ENCODE measurements at regions not wholly inside any gene's neighbourhood (a gene's known extent, or its start where the extent isn't known, plus 50 kb on each side); places are given as distances from the start of the nearest gene placed in this dataset.
"Not testable (repeated sequence)": the region's sequence is repeated elsewhere in the genome, so short reads cannot be mapped to it uniquely, and the experiment has no call there.

GRCh38 chr6:99668036-99668705, 61.5 kb downstream of the PRDM13 start:
- ATAC-seq: no peak
- DNase-seq (ENCODE audit: missing footprints): no peak
- intact Hi-C loops (cut with DNase I): no loop called here

DNA sequence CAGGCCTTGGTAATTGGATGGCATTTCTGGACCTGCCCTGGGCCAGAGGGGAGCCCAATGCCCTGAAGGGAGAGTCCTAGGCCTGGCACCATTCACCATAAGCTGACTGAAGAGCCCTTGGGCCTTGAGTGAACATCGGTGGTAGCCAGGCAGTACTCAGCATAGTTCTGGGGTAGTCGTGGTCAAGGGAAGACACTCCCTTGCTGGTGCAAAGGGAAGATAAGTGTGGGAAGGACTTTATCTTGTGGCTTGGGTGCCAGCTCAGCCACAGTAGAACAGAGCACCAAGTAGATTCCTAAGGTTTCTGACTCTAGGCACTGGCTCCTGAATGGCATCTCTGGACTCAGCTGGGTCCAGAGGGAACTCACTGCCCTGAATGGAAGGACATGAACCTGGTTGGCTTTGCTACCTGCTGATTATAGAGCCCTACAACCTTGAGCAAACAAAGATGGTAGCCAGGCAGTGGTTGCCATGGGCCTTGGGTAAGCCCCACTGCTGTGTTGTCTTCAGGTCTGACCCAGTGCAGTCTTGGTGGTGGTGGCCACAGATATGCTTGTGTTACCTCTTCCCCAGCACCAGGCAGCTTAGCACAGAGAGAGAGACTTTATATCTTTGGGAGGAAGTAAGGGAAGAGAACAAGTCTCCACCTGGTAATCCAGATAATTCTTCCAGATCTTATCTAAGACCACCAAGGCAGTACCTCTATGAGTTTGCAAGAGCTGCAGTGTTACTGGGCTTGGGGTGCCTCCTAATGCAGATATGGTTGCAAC, 83.5 kb downstream of the PRDM13 start:
- intact Hi-C loops (cut with DNase I): no loop called here
- no peak for ATAC-seq
- DNase-seq (ENCODE audit: missing footprints): no peak

- DNase-seq (ENCODE audit: missing footprints); ATAC-seq; intact Hi-C loops (cut with DNase I): not testable (repeated sequence)
Measured at GRCh38 chr6:99702287-99702686, 95.7 kb downstream of the PRDM13 start.

GRCh38 chr6:99709062-99709461, 102.4 kb downstream of the PRDM13 start:
- ATAC-seq: no peak
- intact Hi-C loops (cut with DNase I): no loop called here
- no peak for DNase-seq (ENCODE audit: missing footprints)

DNA sequence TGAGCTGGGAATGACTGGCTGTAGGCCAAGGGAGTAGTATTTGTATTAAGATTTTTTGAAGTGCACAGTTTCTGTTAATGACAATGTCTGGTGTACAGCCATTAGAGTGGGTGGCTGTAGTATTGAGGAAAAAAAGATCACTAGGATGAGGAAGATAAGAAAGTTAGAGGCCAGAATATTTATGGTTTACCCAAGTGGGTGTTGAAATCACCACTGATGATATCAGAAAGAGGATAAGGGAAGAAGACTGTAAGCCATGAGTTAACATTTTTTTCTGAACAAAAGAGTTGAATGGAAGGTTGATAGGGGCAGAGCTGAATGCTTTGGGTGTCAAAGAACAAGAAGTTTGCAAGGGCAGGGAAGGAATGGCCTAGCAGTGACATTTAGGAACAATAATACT, 104.7 kb downstream of the PRDM13 start:
- ATAC-seq: no peak
- intact Hi-C loops (cut with DNase I): no loop called here
- DNase-seq (ENCODE audit: missing footprints): no peak

GRCh38 chr6:99711925-99712324, 105.3 kb downstream of the PRDM13 start:
- intact Hi-C loops (cut with DNase I): no loop called here
- ATAC-seq (no peak), DNase-seq (ENCODE audit: missing footprints) (no peak)

- intact Hi-C loops (cut with DNase I): no loop called here
- ATAC-seq (no peak), DNase-seq (ENCODE audit: missing footprints) (no peak)
Measured at GRCh38 chr6:99712519-99712918, 105.9 kb downstream of the PRDM13 start.

GRCh38 chr6:99722043-99722442, 115.4 kb downstream of the PRDM13 start:
- intact Hi-C loops (cut with DNase I); ATAC-seq: not testable (repeated sequence)

DNA sequence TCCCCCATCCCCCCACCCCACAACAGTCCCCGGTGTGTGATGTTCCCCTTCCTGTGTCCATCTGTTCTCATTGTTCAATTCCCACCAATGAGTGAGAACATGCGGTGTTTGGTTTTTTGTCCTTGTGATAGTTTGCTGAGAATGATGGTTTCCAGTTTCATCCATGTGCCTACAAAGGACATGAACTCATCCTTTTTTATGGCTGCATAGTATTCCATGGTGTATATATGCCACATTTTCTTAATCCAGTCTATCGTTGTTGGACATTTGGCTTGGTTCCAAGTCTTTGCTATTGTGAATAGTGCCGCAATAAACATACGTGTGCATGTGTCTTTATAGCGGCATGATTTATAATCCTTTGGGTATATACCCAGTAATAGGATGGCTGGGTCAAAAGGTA, 123.6 kb downstream of the PRDM13 start:
- DNase-seq (ENCODE audit: missing footprints); ATAC-seq; intact Hi-C loops (cut with DNase I): not testable (repeated sequence)

More at GRCh38 chr6:99722043-99722442, 115.4 kb downstream of the PRDM13 start:
- not testable (repeated sequence) for DNase-seq (ENCODE audit: missing footprints)

GRCh38 chr6:99736302-99736701, 129.7 kb downstream of the PRDM13 start:
- ATAC-seq (no peak), DNase-seq (ENCODE audit: missing footprints) (no peak)
- intact Hi-C loops (cut with DNase I): no loop called here

DNA sequence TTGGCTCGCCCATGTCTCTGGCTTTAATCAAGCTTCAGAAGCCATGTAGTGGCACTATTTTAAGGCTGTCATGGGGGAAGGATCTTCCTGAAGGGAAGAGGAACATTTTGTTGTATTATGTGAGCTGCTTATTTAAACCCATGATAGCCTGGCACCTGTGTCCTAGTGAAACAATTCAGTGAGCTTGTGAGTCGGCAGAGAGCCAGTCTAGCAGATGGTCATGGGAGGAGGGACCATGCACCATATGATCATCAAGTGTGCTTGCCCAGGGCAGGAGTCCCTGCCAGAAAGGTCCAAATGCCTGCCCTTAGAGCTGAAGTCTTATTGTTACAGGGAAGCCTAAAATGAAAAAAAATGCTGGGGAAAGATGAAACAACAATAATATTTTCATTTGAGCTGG, 132.9 kb downstream of the PRDM13 start:
- intact Hi-C loops (cut with DNase I): no loop called here
- peak; percentile 79 for ATAC-seq
- no peak for DNase-seq (ENCODE audit: missing footprints)

DNA sequence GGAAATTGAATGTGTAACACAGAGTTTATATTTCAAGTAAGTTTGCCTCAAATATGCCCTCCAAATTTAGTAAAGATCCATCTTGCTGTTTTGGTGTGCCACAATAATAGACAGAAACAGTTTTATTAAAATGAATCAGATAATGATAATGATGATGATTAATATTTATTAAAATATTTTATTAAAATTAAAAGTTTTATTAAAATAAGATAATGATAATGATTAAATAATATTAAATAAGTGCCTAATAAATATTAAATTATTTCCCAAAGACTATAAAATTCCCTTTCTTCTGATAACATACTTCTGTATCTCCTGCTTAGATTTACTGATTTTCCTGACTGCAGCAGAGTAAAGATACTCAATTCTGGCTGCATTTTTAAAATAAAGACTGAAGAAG, 134.5 kb downstream of the PRDM13 start:
- ATAC-seq: no peak
- no peak for DNase-seq (ENCODE audit: missing footprints)
- intact Hi-C loops (cut with DNase I): no loop called here

GRCh38 chr6:99743647-99744046, 137.0 kb downstream of the PRDM13 start:
- DNase-seq (ENCODE audit: missing footprints) (no peak), ATAC-seq (no peak)
- intact Hi-C loops (cut with DNase I): no loop called here

- no peak for ATAC-seq
- DNase-seq (ENCODE audit: missing footprints): no peak
- intact Hi-C loops (cut with DNase I): loop anchor here (1.0 to 2.0 kb wide), 2 partner anchors 157 to 278 kb away; no protein-coding TSS in a partner anchor
Measured at GRCh38 chr6:99745651-99746050, 139.0 kb downstream of the PRDM13 start.

DNA sequence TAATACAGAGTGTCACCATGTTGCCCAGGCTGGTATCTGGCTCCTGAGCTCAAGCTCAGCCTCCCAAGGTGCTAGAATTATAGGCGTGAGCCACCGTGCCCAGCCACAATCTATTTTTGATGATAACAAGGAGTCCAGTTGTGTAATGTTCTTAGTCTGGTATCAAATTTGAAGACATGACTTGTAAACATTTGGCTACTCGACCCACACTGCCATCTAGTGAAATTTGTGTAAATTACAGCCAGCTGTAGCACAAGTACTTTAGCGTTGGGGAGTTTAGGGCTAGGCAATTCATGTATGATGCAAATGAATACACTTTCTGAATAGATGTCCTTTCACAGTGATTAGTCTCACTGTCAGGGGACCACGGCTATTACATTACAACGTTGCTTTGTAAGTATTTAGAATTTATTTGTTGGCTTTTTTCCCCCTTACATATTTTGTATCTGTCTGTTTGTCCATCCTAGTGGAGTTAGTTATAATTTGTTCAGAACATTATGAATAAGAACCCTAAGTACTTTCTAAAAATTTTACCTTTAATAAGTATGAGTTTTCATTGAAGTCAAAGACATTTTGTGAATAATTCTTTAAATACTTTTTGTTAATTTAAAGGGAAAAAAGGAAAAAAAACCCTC, 139.7 kb downstream of the PRDM13 start:
- intact Hi-C loops (cut with DNase I): loop anchor here (1.0 to 2.0 kb wide), 2 partner anchors 158 to 279 kb away; no protein-coding TSS in a partner anchor
- peak; percentile 56 for ATAC-seq
- no peak for DNase-seq (ENCODE audit: missing footprints)

DNA sequence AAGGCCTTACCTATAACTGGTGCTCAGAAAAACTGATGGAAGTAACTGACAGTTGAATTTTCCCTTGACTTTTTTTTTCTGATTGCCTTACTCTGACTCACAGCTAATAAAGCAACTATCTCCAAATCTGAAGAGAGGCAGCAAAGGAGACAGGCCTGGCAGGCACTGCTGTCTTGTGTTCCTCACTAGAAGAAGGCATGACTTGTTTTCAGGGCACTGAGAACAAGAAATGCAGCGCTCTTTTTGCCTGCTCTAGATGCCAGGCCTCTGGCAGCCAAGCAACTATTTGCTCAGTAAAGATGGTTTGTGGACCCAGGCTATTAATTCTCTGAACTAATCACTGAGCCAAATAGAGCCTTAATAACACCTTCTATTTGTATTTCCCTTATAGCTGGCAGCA, 155.1 kb downstream of the PRDM13 start:
- DNase-seq (ENCODE audit: missing footprints) (no peak), ATAC-seq (no peak)
- intact Hi-C loops (cut with DNase I): no loop called here

- DNase-seq (ENCODE audit: missing footprints): no peak
- intact Hi-C loops (cut with DNase I): no loop called here
- no peak for ATAC-seq
Measured at GRCh38 chr6:99768166-99768565, 161.5 kb downstream of the PRDM13 start.

DNA sequence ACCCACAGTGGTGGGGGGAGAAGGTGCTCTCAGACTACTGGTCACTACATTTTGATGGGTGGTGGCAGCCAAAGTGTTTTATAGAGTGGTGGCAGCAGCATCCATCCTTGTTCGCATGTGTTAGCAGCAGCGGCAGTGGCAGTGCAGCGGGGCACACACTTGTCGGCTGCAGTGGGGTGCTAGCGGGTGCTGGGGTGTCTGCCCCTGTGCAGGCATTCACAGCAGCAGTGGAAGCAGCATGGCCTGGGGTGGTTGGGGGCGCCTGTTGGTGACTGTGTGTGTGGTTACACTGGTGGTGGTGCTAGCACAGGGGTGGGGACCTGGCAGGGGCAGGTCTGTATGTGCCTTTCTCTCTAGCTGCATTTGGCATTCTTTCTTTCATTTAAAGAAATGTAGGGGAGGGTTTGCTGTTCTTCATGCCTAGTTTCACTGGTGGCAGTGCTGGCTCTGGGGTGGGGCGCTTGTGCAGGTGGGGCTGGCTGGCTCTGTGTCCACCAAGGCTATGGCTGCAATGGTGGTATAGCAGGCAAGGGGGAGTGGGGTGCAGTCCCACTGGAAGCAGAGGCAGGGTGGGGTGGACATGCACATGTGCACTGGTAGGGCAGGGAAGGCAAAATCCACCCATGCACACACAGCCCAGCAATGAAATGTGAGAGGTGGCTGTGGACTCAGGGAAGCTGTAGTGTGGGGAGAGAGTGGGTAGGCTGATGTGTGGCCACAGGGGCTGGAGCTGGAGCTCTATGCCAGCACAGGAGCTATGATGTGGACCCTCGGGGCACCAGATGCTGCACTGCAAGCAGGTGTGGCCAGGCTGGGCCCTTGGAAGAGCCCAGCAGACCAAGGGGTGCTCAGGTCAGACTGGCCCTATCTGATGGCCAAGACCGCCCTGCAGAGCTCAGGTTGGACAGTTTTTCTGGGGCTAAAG, 173.3 kb downstream of the PRDM13 start:
- peak; percentile 65 for DNase-seq (ENCODE audit: missing footprints)
- ATAC-seq: peak; percentile 23
- intact Hi-C loops (cut with DNase I): no loop called here

- no peak for DNase-seq (ENCODE audit: missing footprints)
- ATAC-seq: no peak
- intact Hi-C loops (cut with DNase I): no loop called here
Measured at GRCh38 chr6:99780556-99780885, 173.9 kb downstream of the PRDM13 start.
